HG03558 (cell line): ENCODE measurements at regions not wholly inside any gene's neighbourhood (a gene's known extent, or its start where the extent isn't known, plus 50 kb on each side); places are given as distances from the start of the nearest gene placed in this dataset.

Experiments
- ATAC-seq: cut with Tn5 transposase; IDR thresholded peaks from one replicate; pipeline ENCODE4 v1.9.1; 2021; ENCODE audit warnings: moderate number of reproducible peaks; ENCODE audit not compliant: unreplicated experiment; ENCODE audit errors: extremely low read depth

GRCh38 chr10:43793704-43794103, 145.0 kb upstream of the ZNF32 start:
- no peak for ATAC-seq

DNA sequence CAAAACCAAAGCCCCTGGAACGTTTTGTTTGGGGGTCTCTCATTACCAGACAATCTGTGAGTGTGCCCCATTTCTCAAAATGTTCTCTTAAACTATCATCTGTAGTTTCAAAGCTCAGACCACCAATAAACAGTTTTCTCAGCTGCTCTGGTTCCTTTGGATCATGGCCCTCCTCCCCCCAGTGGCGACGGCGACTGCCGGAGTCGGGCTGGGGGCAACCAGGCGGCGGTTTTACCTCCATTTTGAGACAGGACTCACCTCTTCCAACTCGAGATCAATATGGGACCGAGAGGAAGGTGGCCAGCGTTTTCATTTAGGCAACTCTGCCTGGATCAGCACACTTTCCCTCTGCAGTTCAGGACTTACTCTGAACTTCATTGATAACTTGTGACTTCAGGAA, 141.5 kb upstream of the ZNF32 start:
- no peak for ATAC-seq

GRCh38 chr10:43785252-43785651, 136.6 kb upstream of the ZNF32 start:
- ATAC-seq, result no peak

- ATAC-seq, result no peak
These were observed 134.1 kb upstream of the ZNF32 start for GRCh38 chr10:43782814-43783213.

GRCh38 chr10:43781480-43782361, 133.0 kb upstream of the ZNF32 start:
- no peak for ATAC-seq

- ATAC-seq, result no peak
These were observed 129.9 kb upstream of the ZNF32 start for GRCh38 chr10:43778571-43778970.

DNA sequence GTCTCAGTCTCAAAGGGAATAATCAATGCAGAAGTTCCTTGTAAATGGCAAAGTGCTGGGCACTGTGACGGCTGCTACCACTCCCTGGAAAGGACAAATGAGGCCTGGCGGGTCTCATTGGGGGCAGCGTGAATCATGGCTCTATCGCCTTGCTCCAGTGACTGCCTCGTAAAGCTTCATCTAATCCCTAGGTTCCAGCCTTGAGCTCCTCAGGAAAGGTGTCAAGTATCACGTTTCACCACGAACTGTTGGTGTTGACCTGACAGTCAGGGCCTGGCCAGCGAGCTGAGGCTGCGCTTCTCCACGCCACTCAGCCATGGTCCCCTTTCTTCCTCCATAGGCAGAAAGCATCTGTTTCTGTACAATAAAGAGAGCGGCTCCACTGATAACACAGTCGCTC, 126.7 kb upstream of the ZNF32 start:
- no peak for ATAC-seq

- ATAC-seq, result no peak
These were observed 125.6 kb upstream of the ZNF32 start for GRCh38 chr10:43774234-43774769.

DNA sequence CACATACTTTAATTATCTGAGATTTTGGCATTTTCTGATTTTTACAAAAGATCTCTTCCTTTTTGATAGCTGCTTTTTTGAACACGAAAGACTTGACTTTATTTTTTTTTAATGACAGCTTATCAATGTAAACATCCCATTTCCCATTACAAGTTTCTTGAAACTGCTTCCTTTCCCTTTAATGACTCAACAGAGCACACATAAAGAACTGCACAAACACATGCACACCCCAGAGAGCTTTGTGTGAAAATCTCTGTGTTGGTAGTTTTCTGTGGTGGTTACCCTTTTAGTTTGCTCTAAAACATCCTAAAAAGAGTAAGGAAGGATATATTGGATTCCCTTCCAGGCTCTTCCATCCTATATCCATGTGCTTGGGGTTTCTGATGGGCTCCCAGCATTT, 125.1 kb upstream of the ZNF32 start:
- ATAC-seq, result no peak

GRCh38 chr10:43772171-43772570, 123.5 kb upstream of the ZNF32 start:
- ATAC-seq, result no peak

GRCh38 chr10:43771675-43772074, 123.0 kb upstream of the ZNF32 start:
- no peak for ATAC-seq

DNA sequence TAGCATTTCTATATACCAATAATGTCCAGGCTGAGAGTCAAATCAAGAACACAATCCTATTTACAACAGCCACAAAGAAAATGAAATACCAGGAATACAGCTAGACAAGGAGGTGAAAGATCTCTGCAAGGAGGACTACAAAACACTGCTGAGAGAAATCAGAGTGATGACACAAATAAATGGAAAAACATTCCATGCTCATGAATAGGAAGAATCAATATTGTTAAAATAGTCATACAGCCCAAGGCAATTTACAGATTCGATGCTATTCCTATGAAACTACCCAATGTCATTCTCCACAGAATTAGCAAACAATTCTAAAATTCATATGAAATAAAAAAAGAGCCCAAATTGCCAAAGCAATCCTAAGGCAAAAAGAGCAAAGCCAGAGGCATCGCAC, 116.8 kb upstream of the ZNF32 start:
- ATAC-seq, result no peak

DNA sequence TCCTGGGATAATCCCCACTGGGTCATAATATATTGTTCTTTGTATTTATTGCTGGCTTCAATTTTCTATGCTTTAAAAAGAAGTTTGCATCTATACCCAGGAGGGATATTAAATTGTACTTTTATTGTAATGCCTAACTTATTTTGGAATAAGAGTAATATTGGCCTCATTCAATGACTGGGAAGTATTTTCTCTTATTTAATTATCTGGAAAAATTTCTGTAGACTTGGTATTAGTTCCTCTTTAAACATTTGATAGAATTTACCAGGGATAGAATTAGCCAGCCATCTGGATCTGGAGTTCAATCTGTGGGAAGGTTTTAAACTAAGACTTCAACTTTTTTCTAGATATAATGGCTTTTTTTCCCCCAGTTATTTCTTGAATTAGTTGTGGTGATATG, 115.2 kb upstream of the ZNF32 start:
- ATAC-seq, result no peak

GRCh38 chr10:43760514-43760913, 111.8 kb upstream of the ZNF32 start:
- no peak for ATAC-seq

- ATAC-seq, result no peak
These were observed 110.5 kb upstream of the ZNF32 start for GRCh38 chr10:43759216-43759615.

DNA sequence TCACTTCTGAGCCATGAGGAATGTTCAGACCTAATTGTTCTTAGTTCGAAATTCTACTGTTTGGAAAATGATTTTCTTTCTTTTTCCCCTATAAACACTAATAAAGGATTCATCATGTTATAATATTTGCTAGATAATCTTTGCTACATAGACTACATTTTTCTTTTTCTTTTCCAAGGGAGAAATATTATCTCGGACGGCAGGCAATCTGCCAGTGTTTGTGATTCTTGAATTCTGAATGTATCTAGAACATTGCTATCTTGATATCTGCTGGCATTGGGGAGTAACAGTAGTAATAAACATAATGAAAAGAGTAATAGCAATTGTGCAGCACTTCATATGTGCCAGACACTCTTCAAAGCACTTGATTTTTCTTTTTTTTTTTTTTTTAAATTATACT, 107.7 kb upstream of the ZNF32 start:
- ATAC-seq, result no peak

GRCh38 chr10:43754569-43755260, 106.0 kb upstream of the ZNF32 start:
- no peak for ATAC-seq

- no peak for ATAC-seq
These were observed 104.8 kb upstream of the ZNF32 start for GRCh38 chr10:43753397-43754061.

GRCh38 chr10:43752682-43753081, 104.0 kb upstream of the ZNF32 start:
- ATAC-seq, result no peak

GRCh38 chr10:43751646-43752045, 103.0 kb upstream of the ZNF32 start:
- no peak for ATAC-seq
